ENCODE measurements at regions not wholly inside any gene's neighbourhood (a gene's known extent, or its start where the extent isn't known, plus 50 kb on each side); places are given as distances from the start of the nearest gene placed in this dataset.

GRCh38 chr13:76397413-76397812, 488.8 kb downstream of the KCTD12 start:
- TF ChIP-seq POLR2AphosphoS5 (IDR thresholded peaks at IDR 0.05; ENCODE audit: low read depth, low read length) (no peak), TEAD4 (IDR thresholded peaks at IDR 0.05; ENCODE audit: borderline replicate concordance, insufficient read depth) (no peak), GABPA (IDR thresholded peaks at IDR 0.05; ENCODE audit: low read depth) (no peak), MAX (IDR thresholded peaks at IDR 0.05; ENCODE audit: low read depth) (no peak), USF2 (IDR thresholded peaks at IDR 0.05; ENCODE audit: borderline replicate concordance, low read depth, low read length) (no peak), CTCF (IDR thresholded peaks at IDR 0.05) (no peak), FOXM1 (IDR thresholded peaks at IDR 0.05; ENCODE audit: low read depth) (no peak), REST (IDR thresholded peaks at IDR 0.05; ENCODE audit: low read depth, low read length) (no peak), MXI1 (IDR thresholded peaks at IDR 0.05; ENCODE audit: low read depth, low read length) (no peak), JUND (IDR thresholded peaks at IDR 0.05) (no peak)
